GM21529 (cell line): ENCODE measurements at regions not wholly inside any gene's neighbourhood (a gene's known extent, or its start where the extent isn't known, plus 50 kb on each side); places are given as distances from the start of the nearest gene placed in this dataset.

Source experiments
- ATAC-seq: cut with Tn5 transposase; IDR thresholded peaks from one replicate; pipeline ENCODE4 v1.9.1; 2021; ENCODE audit not compliant: unreplicated experiment

- ATAC-seq = no peak
These were observed 71.3 kb downstream of the RPE65 start for GRCh38 chr1:68378296-68379084.

GRCh38 chr1:68377098-68377497 is 72.7 kb downstream of the RPE65 start:
- ATAC-seq = no peak

GRCh38 chr1:68376441-68376840 is 73.3 kb downstream of the RPE65 start:
- no peak for ATAC-seq

- no peak for ATAC-seq
These were observed 73.8 kb downstream of the RPE65 start for GRCh38 chr1:68375919-68376318.

GRCh38 chr1:68373173-68373572 is 76.6 kb downstream of the RPE65 start:
- ATAC-seq = no peak

- no peak for ATAC-seq
These were observed 77.3 kb downstream of the RPE65 start for GRCh38 chr1:68372487-68372886.

GRCh38 chr1:68370101-68370915 is 79.4 kb downstream of the RPE65 start:
- no peak for ATAC-seq

- ATAC-seq = no peak
These were observed 83.2 kb downstream of the RPE65 start for GRCh38 chr1:68366572-68366971.

- ATAC-seq = no peak
These were observed 83.9 kb downstream of the RPE65 start for GRCh38 chr1:68365709-68366382.

- no peak for ATAC-seq
These were observed 86.4 kb downstream of the RPE65 start for GRCh38 chr1:68363339-68363738.

GRCh38 chr1:68361346-68361910 is 88.3 kb downstream of the RPE65 start:
- ATAC-seq = no peak

- ATAC-seq = no peak
These were observed 90.7 kb downstream of the RPE65 start for GRCh38 chr1:68359045-68359444.

- no peak for ATAC-seq
These were observed 91.3 kb downstream of the RPE65 start for GRCh38 chr1:68358439-68358838.

GRCh38 chr1:68355614-68356013 is 94.1 kb downstream of the RPE65 start:
- no peak for ATAC-seq

- ATAC-seq = no peak
These were observed 97.6 kb downstream of the RPE65 start for GRCh38 chr1:68352202-68352601.

- ATAC-seq = peak; percentile 97
These were observed 102.3 kb downstream of the RPE65 start for GRCh38 chr1:68347415-68347814.

GRCh38 chr1:68346188-68346808 is 103.5 kb downstream of the RPE65 start:
- ATAC-seq = no peak

- ATAC-seq = no peak
These were observed 105.5 kb downstream of the RPE65 start for GRCh38 chr1:68344208-68344607.

GRCh38 chr1:68340951-68341350 is 108.6 kb upstream of the WLS start:
- ATAC-seq = no peak

- no peak for ATAC-seq
These were observed 107.2 kb upstream of the WLS start for GRCh38 chr1:68339505-68339904.

- ATAC-seq = no peak
These were observed 105.8 kb upstream of the WLS start for GRCh38 chr1:68338081-68338480.
